ENCODE measurements at regions not wholly inside any gene's neighbourhood (a gene's known extent, or its start where the extent isn't known, plus 50 kb on each side); places are given as distances from the start of the nearest gene placed in this dataset.

- H3K4me3 ChIP-seq (ENCODE audit: low read length): no peak overlapping the region
- no TSS peak for BruUV-seq (replicated peaks)
- H3K79me2 ChIP-seq (ENCODE audit: low read length): no peaks in the 10 kb centered on the region
- ATAC-seq (no peak), DNase-seq (no peak)
- no peaks in the 10 kb centered on the region for H3K36me3 ChIP-seq (ENCODE audit: low read depth, low read length)
- H4K20me1 ChIP-seq (ENCODE audit: low read length): no peaks in the 10 kb centered on the region
- H3K27ac ChIP-seq (ENCODE audit: low read length): no peak overlapping the region
- H3K9ac ChIP-seq (ENCODE audit: low read length): no peak overlapping the region
- intact Hi-C loops (cut with micrococcal nuclease): no loop called here
- ChIA-PET POLR2A (ENCODE audit: unreplicated experiment) (no interaction called here), CTCF (no interaction called here)
- no peaks in the 10 kb centered on the region for H3K9me3 ChIP-seq (ENCODE audit: low read length)
- no peaks in the 10 kb centered on the region for H3F3A ChIP-seq (ENCODE audit: low read length, unreplicated experiment)
- no peak for TF ChIP-seq CTCF (conservative IDR thresholded peaks at IDR 0.05; ENCODE audit: low read depth, low read length)
- no peak for TF ChIP-seq EZH2 (IDR thresholded peaks at IDR 0.05; ENCODE audit: low read length, unreplicated experiment)
- TF ChIP-seq EZH2phosphoT487 (IDR thresholded peaks at IDR 0.05; ENCODE audit: borderline replicate concordance, low read length): no peak
- H2AFZ ChIP-seq (ENCODE audit: low read length): no peak overlapping the region
- H3K9me2 ChIP-seq (replicated peaks; ENCODE audit: low read length): no peaks in the 10 kb centered on the region
- H3K27me3 ChIP-seq (ENCODE audit: low read length): no peaks in the 10 kb centered on the region
- H3K4me2 ChIP-seq (ENCODE audit: low read length): no peak overlapping the region
- H3K4me1 ChIP-seq (ENCODE audit: insufficient read depth, low read length): no peaks in the 10 kb centered on the region
These were observed 304.6 kb upstream of the SLC10A2 start for GRCh38 chr13:103370790-103371189.

DNA sequence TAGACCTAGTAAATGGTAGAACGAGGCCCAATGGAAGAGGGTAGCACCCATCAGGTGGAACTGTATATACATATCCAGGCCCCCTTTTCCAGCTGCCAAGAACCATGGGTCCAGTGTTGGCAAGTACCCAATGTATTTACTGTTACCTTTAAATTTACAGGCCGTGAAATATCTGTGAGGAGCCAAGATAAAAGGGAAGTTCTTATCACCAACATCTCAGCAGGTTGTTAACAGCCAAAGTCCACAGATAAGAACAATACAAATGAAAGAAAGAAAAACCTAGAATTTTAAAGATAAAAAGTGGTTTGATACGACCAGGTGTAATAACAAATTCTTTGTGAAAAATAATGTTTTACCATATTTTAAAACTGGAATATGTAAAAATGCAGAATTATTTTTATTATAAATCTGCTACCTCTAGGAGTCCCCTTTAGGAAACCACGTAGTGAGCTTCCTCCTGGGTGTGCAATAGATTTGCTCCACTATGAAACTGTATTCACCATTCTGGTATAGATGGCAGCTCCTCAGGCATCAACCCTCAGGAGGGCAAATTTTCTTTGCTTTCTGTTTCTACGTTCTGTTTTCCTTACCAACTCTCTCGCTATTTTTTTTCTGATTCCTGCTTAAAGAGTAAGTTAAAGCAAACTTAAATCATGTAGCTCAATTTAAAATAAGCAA is 292.2 kb upstream of the SLC10A2 start:
- CTCF ChIA-PET: no interaction called here
- H3K27ac ChIP-seq (ENCODE audit: low read length): no peak overlapping the region
- H3K9ac ChIP-seq (ENCODE audit: low read length): no peak overlapping the region
- no peak for TF ChIP-seq CTCF (conservative IDR thresholded peaks at IDR 0.05; ENCODE audit: low read depth, low read length)
- no peak for TF ChIP-seq EZH2phosphoT487 (IDR thresholded peaks at IDR 0.05; ENCODE audit: borderline replicate concordance, low read length)
- TF ChIP-seq EZH2 (IDR thresholded peaks at IDR 0.05; ENCODE audit: low read length, unreplicated experiment): no peak
- no peaks in the 10 kb centered on the region for H3K4me1 ChIP-seq (ENCODE audit: insufficient read depth, low read length)
- no peaks in the 10 kb centered on the region for H3K79me2 ChIP-seq (ENCODE audit: low read length)
- H3F3A ChIP-seq (ENCODE audit: low read length, unreplicated experiment): no peaks in the 10 kb centered on the region
- ATAC-seq: no peak
- H3K4me2 ChIP-seq (ENCODE audit: low read length): no peak overlapping the region
- H2AFZ ChIP-seq (ENCODE audit: low read length): no peak overlapping the region
- H3K27me3 ChIP-seq (ENCODE audit: low read length): no peaks in the 10 kb centered on the region
- no peak overlapping the region for H3K4me3 ChIP-seq (ENCODE audit: low read length)
- no peaks in the 10 kb centered on the region for H3K36me3 ChIP-seq (ENCODE audit: low read depth, low read length)
- no peak for DNase-seq
- no peaks in the 10 kb centered on the region for H3K9me2 ChIP-seq (replicated peaks; ENCODE audit: low read length)
- POLR2A ChIA-PET (ENCODE audit: unreplicated experiment): no interaction called here
- no peaks in the 10 kb centered on the region for H4K20me1 ChIP-seq (ENCODE audit: low read length)
- BruUV-seq (replicated peaks): no TSS peak
- no peaks in the 10 kb centered on the region for H3K9me3 ChIP-seq (ENCODE audit: low read length)
- intact Hi-C loops (cut with micrococcal nuclease): loop anchor here (10.0 kb wide), 1 partner anchor 164 kb away; no protein-coding TSS in a partner anchor

DNA sequence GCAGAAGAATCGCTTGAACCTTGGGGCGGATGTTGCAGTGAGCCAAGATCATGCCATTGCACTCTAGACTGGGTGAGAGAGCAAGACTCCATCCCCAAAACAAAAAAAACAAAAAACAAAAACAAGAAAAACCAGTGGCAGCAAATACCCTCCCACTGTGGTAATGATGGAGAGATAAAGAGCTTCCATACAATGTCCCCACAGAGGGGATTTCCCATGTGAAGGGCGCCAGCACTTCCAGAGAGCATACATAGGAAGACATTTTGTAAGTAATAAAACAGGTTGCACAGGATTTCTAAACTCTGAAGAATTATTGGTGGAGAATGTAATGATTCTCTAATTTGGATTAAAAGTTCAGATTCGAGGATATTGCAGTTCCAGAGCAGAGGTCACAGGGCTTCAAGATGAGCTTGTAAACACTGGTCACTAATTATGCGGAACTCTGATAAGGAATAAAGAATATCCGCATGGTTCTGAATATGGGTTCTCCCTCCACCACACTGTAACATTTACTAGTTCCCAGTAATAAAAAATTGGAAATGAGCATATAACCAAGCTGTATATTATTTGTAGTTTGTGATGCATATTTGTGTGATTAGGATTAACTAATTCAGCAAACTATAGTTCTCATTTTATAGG is 290.1 kb upstream of the SLC10A2 start:
- DNase-seq: no peak
- no peaks in the 10 kb centered on the region for H3K9me3 ChIP-seq (ENCODE audit: low read length)
- no peak overlapping the region for H3K4me2 ChIP-seq (ENCODE audit: low read length)
- no peak overlapping the region for H3K27ac ChIP-seq (ENCODE audit: low read length)
- H3K4me1 ChIP-seq (ENCODE audit: insufficient read depth, low read length): no peaks in the 10 kb centered on the region
- ChIA-PET POLR2A (ENCODE audit: unreplicated experiment) (no interaction called here), CTCF (no interaction called here)
- H2AFZ ChIP-seq (ENCODE audit: low read length): no peak overlapping the region
- intact Hi-C loops (cut with micrococcal nuclease): loop anchor here (10.0 kb wide), 1 partner anchor 162 kb away; no protein-coding TSS in a partner anchor
- no peaks in the 10 kb centered on the region for H4K20me1 ChIP-seq (ENCODE audit: low read length)
- no peaks in the 10 kb centered on the region for H3K27me3 ChIP-seq (ENCODE audit: low read length)
- H3F3A ChIP-seq (ENCODE audit: low read length, unreplicated experiment): no peaks in the 10 kb centered on the region
- BruUV-seq (replicated peaks): no TSS peak
- no peak for ATAC-seq
- no peaks in the 10 kb centered on the region for H3K36me3 ChIP-seq (ENCODE audit: low read depth, low read length)
- H3K9me2 ChIP-seq (replicated peaks; ENCODE audit: low read length): no peaks in the 10 kb centered on the region
- TF ChIP-seq EZH2phosphoT487 (IDR thresholded peaks at IDR 0.05; ENCODE audit: borderline replicate concordance, low read length): no peak
- TF ChIP-seq EZH2 (IDR thresholded peaks at IDR 0.05; ENCODE audit: low read length, unreplicated experiment): no peak
- no peak for TF ChIP-seq CTCF (conservative IDR thresholded peaks at IDR 0.05; ENCODE audit: low read depth, low read length)
- H3K79me2 ChIP-seq (ENCODE audit: low read length): no peaks in the 10 kb centered on the region
- H3K9ac ChIP-seq (ENCODE audit: low read length): no peak overlapping the region
- H3K4me3 ChIP-seq (ENCODE audit: low read length): no peak overlapping the region
